Dermis blood vessel endothelial cell (primary cell): ENCODE measurements at regions not wholly inside any gene's neighbourhood (a gene's known extent, or its start where the extent isn't known, plus 50 kb on each side); places are given as distances from the start of the nearest gene placed in this dataset.
A peak's percentile ranks its signal among the peaks of the same experiment; 100 is the strongest.
"Not testable (repeated sequence)": the region's sequence is repeated elsewhere in the genome, so short reads cannot be mapped to it uniquely, and the experiment has no call there.

Experiments
- DNase-seq: peaks from one replicate; pipeline ENCODE4 v3.0.0; 2010

DNA sequence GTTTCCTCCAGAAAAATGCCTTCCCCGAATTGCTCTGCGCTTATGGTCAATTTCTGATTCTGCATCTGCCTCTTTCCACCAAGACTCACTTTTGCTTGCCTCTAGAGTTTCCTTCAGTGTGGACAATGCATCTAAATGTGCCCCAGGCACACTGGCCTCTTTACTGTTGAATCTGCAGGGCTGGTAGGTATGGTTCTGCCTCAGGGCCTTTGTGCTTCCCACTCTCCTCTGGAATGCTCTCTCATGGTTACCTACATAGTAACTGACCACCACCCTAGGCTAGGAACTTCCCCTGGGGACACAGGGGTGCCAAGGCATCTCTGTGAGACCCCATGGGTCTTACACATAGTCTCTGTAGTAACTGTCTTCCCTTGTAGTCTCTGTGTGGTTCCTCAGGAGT lies 1258.6 kb downstream of the CDH12 start:
- DNase-seq, result no peak

DNA sequence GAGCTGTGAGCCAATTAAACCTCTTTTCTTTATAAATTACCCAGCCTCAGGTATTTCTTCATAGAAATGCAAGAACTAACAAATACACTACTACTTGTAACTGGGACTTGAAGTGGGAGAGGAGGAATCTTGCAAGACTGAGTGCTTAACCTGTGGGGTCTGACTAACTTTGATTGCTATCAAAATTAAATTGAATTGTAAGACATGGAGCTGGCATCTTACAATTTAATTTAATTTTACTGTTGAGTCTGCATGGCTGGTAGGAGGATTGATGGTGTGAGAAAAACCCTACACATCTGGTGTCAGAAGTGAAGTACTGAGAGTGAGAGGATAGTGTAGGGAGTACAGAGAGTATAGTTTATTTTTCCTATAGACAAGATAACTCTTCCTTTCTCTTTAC lies 1259.9 kb downstream of the CDH12 start:
- no peak for DNase-seq

DNA sequence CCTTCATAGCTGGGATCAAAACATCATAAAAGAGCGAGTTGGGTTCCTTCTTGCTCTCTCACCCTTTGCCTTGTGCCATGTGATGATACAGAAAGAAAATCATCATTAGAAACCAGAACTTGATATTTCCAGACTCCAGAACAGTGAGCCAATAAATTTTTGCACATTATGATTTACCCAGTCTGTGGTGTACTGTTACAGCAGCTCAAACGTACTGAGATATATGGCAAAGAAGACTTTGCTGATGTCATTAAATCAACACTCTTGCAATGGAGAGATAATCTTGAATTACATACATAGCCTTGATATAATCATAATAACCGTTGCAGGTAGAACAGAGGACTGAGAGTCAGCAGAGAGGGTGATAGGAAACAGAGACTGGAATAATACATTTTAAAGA lies 1271.6 kb downstream of the CDH12 start:
- DNase-seq, result no peak

DNA sequence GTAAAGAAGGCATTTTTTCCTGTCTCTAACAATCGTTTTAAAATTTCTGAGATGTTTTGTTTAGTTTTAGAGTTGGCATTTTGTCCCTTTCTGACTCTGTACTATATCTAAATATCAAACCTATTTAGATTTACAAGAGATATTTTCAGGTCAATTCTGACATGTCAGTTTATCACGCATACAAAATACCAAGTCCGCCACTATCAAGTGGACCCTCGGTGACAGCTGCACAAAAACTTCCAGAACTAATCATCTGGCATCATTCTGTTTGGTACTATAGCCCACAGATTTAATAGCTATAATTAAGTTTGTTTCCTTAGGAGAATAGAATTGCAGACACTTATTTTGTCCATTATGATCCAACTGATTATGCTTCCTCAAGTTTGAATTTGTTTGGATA lies 1278.2 kb downstream of the CDH12 start:
- no peak for DNase-seq

DNA sequence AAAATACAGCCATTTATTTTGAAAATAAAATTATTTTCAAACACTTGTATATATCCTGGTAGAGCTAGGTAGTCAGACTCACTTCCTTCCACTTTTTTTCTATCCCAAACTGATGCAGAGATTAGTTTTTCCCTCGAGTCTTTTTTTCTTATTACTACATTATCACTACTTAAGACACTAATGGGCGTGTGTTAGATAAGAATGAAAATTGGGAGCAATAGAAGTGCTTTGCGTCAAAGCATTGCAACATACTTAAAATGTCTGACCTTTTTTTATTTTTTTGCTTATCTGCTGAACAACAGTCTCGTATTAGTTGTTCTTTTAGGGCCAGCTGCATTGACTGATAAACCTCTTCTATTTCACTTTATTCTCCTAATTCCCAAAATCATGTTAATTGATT lies 1278.7 kb downstream of the CDH12 start:
- DNase-seq, result no peak

DNA sequence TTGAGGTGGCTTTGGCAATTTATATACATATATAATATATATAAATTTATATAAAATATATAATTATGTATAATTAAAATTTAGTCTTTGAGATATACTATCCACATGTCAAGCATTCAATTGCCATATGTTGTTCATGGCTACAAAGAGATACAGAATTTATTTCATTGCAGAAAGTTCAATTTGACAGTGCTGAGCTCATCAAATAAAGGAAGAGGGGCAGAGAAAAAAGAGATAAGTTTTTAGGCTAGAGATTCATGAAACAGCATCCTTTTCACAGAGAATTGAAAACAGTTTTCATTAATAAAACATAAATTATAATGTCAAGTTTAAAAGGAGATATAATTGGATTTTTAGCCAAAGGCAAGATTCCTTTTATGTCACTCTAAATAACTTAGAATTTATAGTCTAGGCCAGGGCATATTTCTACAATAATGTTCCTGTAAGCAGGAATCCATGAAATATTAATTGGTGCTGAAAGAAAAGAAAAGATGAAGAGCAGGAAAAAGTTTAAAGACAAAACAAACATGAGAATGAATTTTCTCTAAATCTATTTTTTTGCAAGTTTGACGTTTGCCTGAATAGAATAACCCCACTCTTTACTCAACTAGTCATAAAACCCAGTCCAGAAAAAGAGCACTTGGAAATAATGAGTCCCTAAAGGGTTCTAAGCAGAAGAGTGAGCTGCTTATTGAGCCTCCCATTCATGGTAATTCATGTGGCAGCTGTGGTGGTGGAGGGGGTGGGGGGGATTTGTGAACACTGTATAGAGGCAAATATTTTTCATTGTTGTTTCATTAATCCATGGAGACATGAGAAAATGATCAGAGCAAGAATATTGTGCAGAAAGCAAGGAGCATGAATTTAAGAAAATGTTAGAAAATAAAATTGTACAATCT lies 1279.5 kb downstream of the CDH12 start:
- DNase-seq, result no peak

DNA sequence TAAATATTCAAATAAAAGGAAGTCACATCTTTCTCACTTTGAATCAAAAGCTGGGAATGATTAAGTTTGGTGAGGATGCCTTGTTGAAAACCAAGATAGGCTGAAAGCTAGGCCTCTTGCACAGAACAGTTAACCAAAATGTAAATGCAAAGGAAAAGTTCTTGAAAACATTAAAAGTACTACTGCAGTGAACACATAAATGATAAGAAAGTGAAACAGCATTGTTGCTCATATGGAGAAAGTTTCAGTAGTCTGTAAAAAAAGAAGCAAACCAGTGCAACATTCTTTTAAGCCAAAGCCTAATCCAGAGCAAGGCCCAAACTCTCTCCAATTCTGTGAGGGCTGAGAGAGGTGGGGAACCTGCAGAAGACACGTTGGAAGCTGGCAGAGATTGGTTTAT lies 1281.9 kb downstream of the CDH12 start:
- not testable (repeated sequence) for DNase-seq

DNA sequence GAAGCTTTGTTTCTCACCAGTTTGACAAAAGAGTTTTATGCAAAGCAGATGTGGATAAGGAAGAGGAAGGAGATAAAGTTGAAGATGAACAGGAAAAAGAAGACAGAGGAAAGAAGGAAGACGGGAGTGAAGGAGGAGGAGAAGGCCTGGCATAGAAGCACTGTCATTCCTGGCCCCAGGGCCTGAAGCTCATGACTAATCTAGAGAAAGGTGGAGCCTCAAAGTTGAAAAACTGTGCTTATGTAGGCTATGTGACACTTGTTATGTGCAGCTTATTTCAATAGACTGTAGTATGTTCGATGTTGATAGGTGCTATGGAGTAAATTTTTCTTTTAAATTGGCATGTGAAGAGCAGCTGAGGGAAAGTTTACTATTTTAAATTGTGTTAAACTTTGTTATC lies 1294.0 kb downstream of the CDH12 start:
- DNase-seq, result not testable (repeated sequence)

DNA sequence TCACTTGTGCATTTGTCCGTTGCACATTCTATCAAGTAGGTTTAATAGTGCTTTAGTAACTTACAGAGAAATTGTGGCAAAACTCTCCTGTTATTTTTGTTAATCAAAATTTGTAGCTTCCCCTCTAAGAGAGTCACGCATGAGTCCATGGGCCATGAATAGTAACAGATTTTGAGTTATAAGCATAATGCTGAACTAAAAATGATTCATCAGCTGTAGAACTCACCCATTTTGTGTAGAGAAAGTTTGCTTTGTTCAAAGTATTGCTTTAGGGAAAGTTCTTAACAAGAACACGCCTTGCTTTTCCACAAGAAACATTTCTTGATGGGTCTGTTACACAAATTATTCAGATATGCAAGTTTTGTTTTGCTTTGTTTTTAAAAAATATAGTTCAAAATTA lies 1300.9 kb downstream of the CDH12 start:
- DNase-seq, result not testable (repeated sequence)

DNA sequence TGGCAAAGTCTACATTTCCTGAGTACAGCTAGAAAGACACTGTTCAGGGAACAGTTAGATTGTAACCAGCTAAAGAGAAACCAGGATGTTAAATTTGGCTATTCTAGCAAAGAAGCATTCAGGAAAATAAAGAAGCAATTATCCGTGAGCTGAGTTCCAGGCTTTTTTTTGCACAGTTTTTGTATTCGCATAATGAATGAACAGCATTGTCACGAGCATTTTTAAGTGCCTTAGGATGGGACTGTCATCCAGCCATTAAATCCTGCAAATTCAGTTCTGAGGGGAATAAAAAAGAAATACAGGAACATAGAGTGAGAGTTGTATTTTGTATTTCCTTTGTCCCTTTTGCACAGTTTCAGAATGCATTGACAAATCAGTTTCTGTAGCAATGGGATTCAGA lies 1302.2 kb downstream of the CDH12 start:
- DNase-seq, result not testable (repeated sequence)

DNA sequence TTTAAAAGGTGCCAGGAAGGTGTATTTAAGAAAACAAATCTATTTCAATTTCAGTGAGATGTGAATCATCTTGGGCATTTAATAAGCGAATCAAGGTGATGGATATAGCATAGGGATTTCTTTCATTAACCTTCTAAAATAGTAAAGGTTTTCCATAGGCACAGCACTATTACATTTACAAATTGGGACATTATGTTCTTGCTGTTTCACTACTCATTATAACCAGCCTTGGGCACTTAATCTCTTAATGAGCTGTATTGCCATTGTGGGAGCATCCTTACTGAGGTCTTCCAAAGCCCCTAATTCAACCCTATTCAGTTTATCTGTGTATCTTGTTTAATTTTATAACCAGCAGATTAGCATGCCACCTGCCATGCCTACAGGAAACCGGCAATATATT lies 1305.5 kb downstream of the CDH12 start:
- DNase-seq, result not testable (repeated sequence)

DNA sequence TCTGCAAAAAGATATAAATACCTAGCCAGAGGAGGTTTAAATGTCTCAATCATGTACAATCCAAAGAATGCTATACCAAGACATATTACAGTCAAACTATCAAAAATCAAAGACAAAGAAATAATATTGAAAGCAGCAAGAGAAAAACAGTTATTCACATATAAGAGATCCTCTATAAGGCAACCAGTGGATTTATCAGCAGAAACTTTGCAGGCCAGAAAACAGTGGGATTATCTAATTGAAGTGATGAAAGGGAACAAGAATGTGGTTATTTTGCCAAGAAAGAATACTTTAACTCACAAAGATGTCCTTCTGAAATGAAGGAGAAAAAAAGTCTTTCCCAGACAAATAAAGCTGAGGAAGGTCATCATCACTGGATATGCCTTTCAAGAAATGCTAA lies 1318.0 kb downstream of the CDH12 start:
- not testable (repeated sequence) for DNase-seq

DNA sequence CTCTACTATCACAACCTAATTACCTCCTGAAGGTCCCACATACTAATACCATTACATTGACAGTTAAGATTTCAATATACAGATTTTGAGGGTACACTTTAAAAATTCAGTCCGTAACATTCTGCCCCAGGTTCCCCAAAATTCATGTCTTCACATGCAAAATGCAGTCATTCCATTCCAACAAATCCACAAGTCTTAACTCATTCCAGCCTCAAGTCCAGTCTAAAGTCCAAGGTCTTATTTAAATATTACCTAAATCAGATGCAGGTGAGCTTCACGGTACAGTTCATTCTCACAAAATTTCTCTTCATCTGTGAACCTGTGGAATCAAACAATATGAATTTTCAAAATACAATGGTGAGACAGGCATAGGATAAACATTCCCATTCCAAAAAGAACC lies 1332.0 kb downstream of the CDH12 start:
- not testable (repeated sequence) for DNase-seq

DNA sequence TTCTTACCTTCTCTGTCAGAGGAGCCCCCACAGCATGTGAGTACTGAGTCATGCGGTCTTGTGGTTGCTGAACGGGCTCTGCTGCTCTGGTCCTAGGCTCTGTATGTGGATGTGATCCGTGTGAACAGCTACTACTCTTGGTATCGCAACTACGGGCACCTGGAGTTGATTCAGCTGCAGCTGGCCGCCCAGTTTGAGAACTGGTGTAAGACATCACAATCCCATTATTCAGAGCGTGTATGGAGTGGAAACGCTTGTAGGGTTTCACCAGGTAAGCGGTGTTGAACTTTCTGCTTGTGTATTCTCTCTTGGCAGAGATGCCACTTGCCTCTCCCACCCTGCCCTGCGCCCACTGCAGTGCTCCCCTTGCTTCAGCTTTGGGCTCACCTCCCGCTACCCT lies 1356.2 kb downstream of the CDH12 start:
- DNase-seq, result not testable (repeated sequence)

DNA sequence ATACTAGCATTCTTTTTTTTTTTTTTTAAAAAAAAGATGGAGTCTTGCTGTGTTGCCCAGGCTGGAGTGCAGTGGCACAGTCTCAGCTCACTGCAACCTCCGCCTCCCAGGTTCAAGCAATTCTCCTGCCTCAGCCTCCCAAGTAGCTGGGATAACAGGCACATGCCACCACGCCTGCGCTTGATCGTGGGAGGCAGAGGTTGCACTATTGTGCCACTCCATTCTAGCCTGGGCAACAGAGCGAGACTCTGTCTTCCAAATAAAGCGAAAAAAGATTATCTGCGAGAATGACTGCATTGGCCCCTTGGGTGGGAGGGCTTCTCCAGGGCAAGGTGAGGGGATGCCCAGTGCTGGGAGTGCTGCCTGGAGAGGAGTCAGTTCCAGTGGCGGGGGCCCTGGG lies 1357.1 kb downstream of the CDH12 start:
- DNase-seq, result not testable (repeated sequence)

DNA sequence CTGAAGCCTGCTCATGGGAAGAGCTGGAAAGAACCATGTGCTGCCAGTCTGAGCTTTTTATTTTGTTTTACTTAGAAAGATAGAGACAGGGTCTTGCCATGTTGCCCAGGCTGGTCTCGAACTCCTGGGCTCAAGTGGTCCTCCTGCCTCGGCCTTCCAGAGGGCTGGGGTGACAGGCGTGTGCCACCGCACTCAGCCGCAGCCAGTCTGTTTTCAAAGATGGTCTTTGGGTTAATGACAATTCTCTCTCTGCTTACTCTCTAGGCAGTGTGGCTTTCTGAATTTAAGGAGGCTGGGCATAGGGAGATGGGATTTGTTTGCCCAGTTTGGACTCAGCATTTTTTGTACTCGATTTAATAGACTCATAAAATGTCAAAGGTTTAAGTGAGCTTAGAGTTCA lies 1357.9 kb downstream of the CDH12 start:
- not testable (repeated sequence) for DNase-seq

DNA sequence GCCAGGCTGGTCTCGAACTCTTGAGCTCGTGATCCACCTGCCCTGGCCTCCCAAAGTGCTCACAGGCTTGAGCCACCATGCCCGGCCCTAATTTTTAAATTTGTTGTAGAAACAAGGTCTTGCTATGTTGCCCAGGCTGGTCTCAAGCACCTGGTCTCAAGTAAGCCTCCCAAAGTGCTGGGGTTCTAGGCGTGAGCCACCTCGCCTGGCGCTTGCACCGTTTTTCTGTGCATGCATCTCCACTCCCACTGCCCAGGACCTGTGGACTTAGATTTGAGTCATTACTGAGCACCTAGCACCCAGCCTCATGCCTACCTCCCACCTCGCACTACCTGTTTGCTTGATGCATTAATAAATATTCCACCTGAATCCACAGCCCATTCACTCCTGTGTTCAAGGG lies 1359.1 kb downstream of the CDH12 start:
- DNase-seq, result not testable (repeated sequence)

DNA sequence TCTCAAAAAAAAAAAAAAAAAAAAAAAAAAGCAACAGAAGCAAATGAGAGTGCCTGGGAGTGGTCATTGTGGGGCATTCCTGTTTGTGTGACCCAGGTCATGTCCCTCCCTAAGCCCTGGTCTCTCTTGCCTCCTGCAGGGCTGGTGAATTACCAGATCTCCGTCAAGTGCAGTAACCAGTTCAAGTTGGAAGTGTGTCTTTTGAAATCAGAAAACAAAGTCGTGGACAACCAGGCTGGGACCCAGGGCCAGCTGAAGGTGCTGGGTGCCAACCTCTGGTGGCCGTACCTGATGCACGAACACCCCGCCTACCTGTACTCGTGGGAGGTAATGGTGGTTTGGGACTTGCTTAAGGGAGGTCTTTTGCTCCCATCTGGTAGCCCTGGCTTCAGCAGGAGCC lies 1362.0 kb downstream of the CDH12 start:
- not testable (repeated sequence) for DNase-seq

DNA sequence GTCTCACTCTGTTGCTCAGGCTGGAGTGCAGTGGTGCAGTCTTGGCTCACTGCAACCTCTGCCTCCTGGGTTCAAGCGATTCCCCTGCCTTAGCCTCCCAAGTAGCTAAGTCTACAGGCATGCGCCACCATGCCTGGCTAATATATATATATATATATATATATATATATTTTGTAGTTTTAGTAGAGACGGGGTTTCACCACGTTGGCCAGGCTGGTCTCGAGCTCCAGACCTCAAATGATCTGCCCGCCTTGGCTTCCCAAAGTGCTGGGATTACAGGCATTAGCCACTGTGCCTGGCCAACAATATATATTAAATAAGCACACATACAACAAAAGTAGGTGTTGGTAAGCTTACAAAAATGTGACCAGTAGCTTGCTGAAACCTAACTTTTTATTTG lies 1364.3 kb downstream of the CDH12 start:
- DNase-seq, result not testable (repeated sequence)

DNA sequence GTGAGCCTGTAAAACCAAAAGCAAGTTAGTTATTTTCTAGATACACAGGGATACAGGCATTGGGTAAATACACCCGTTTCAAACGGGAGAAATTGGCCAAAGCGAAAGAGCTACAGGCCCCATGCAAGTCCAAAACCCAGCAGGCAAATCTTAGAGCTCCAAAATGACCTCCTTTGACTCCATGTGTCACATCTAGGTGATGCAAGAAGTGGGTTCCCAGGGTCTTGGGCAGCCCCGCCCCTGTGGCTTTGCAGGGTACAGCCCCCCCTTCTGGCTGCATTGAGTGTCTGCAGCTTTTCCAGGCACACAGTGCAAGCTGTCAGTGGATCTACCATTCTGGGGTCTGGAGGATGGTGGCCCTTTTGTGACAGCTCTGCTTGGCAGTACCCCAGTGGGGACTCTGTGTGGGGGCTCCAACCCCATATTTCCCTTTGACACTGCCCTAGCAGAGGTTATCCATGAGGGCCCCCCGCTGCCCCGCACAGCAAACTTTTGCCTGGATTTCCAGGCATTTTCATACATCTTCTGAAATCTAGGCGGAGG lies 1367.6 kb downstream of the CDH12 start:
- DNase-seq, result peak; percentile 40

DNA sequence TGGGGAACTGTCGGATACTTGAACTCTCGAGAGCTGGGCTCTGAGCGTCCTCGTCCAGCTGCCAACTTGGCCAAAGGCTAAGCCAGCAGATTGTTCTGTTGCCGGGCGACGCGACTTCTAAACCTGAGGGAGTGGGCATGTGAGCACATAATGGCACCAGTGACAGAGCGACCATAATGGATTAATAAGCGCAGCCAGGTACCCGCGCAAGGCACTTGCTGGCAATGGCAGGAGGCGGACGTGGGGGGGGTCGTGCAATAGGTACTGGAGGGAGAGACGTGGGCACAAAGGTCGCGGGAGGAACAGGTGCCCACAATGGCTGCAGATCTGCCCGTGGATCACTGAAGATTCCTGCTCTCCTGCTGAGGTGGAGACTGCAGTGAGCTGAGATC lies 1368.7 kb downstream of the CDH12 start:
- DNase-seq, result not testable (repeated sequence)

DNA sequence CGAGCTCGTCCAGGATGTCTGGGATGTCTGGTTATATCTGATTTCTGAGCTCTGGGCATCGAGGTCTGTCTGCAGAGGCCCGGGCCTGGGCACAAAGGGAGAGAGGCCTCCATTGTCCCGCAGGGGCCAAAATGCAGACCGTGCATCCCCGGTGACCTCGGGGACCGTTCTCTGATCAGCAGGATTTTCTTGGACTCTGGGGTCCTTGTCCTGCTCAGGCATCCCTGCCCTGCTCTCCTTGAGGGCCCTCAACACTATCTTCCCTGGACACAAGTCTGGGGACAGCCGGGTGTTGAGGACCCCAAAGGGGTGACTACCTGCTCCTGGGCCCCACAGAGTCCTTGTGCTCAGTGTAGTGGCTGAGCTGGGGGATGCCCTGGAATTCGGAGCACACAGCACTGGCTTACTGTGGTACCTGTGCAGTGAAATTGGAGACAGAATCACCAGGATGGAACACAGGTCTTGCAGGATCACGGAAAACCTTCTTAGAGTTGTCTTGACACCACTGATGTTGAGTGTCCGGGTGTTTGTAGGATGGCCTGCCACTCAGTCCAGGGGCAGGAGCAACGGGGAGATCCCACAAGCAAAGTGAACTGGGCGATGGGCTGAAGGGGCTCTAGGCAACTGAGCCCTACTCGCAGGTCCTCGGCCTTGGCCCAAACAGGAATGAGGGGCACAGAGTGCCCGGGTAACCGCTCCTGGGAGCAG lies 1369.2 kb downstream of the CDH12 start:
- not testable (repeated sequence) for DNase-seq

DNA sequence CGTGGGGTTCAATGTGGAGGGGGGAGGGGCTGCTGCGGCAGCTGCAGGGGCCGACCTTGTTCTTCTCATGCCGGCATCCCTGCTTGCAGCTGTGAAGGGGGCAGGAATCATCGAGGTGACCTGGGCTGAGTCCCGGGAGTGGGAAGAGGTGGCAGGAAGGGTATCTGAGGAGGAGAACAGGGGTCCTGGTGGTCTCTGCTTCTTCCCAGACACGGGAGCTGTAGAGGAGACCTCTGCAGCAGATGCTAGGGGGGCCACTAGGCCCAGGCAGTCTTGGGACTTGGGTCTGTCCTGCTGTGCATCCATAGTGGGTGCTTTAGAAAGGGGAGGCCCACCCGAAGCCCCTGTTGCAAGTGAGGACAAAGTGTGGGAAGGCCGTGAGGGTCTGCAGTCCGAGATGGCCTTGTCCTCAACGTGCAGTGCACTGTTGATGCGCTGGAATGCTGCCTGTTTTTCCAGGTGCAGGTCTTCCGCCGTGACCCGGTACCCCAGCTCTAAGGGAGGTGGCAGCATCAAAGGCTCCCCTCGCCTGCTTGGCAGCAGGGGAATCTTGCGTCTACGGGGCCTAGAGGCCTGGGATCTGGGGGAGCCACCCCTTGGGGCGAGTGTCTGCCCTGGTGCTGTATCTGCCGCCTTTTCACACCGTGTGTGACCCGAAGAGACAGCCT lies 1370.0 kb downstream of the CDH12 start:
- DNase-seq, result not testable (repeated sequence)
